GM23338 (cell line): ENCODE measurements at regions not wholly inside any gene's neighbourhood (a gene's known extent, or its start where the extent isn't known, plus 50 kb on each side); places are given as distances from the start of the nearest gene placed in this dataset.

Experiments
- ATAC-seq: fragments of 200-7000 bp; cut with Tn5 transposase; 3 replicates; pipeline ENCODE4 v1.9.1; 2020
- DNase-seq: peaks from one replicate; pipeline ENCODE4 v3.0.0-alpha.2; 2015; ENCODE audit warnings: low spot score
- H2AFZ ChIP-seq: fragments of 200-600 bp; sonication (generic); 2 replicates; pipeline ENCODE4 v1.8.0; 2016; ENCODE audit warnings: antibody characterized with exemption, mild to moderate bottlenecking, moderate library complexity
- H3F3A ChIP-seq: fragments of 200-600 bp; sonication (generic); replicated peaks from 2 replicates; pipeline ENCODE4 v1.8.0; 2017; ENCODE audit warnings: antibody characterized with exemption, mixed run types, low read depth
- H3K27ac ChIP-seq: fragments of 200-600 bp; sonication (generic); 2 replicates; pipeline ENCODE4 v1.6.1; 2016; ENCODE audit warnings: low read depth
- H3K27me3 ChIP-seq: fragments of 200-600 bp; sonication (generic); 2 replicates; pipeline ENCODE4 v1.8.0; 2016; ENCODE audit warnings: mild to moderate bottlenecking, mixed run types, moderate library complexity; ENCODE audit not compliant: insufficient read depth
- H3K36me3 ChIP-seq: fragments of 200-600 bp; sonication (generic); 2 replicates; pipeline ENCODE4 v1.8.0; 2016; ENCODE audit warnings: mild to moderate bottlenecking; ENCODE audit not compliant: insufficient read depth
- H3K4me1 ChIP-seq: fragments of 200-600 bp; sonication (generic); 2 replicates; pipeline ENCODE4 v1.8.0; 2016; ENCODE audit warnings: mild to moderate bottlenecking, moderate library complexity; ENCODE audit not compliant: insufficient read depth
- H3K4me2 ChIP-seq: fragments of 200-600 bp; sonication (generic); 2 replicates; pipeline ENCODE4 v1.7.1; 2017; ENCODE audit warnings: mixed run types
- H3K4me3 ChIP-seq: fragments of 200-600 bp; sonication (generic); 2 replicates; pipeline ENCODE4 v1.6.1; 2016; ENCODE audit warnings: mixed run types
- H3K79me2 ChIP-seq: fragments of 200-600 bp; sonication (generic); replicated peaks from 2 replicates; pipeline ENCODE4 v1.8.0; 2017; ENCODE audit warnings: mild to moderate bottlenecking; ENCODE audit not compliant: insufficient read depth
- H3K9me2 ChIP-seq: fragments of 200-600 bp; sonication (generic); 2 replicates; pipeline ENCODE4 v1.8.0; 2017; ENCODE audit not compliant: insufficient read depth
- H4K20me1 ChIP-seq: fragments of 200-600 bp; sonication (generic); replicated peaks from 2 replicates; pipeline ENCODE4 v1.8.0; 2017; ENCODE audit warnings: mild to moderate bottlenecking; ENCODE audit not compliant: insufficient read depth
- H3K27ac Mint-ChIP-seq: 2 replicates; pipeline ENCODE4 v1.8.0; 2020; ENCODE audit warnings: inconsistent platforms, mild to moderate bottlenecking, moderate library complexity, mixed read lengths
- H3K27me3 Mint-ChIP-seq: 3 replicates; pipeline ENCODE4 v1.8.0; 2022; ENCODE audit warnings: low read depth, mild to moderate bottlenecking, moderate library complexity, mixed read lengths, inconsistent platforms; ENCODE audit not compliant: insufficient read depth, poor library complexity
- H3K36me3 Mint-ChIP-seq: 3 replicates; pipeline ENCODE4 v1.8.0; 2021; ENCODE audit warnings: low read depth, mild to moderate bottlenecking, inconsistent platforms, moderate library complexity, mixed read lengths
- H3K4me1 Mint-ChIP-seq: 3 replicates; pipeline ENCODE4 v1.8.0; 2020; ENCODE audit warnings: mild to moderate bottlenecking, inconsistent platforms, mixed read lengths
- H3K4me3 Mint-ChIP-seq: 3 replicates; pipeline ENCODE4 v1.8.0; 2021; ENCODE audit warnings: moderate library complexity, mild to moderate bottlenecking, inconsistent platforms, mixed read lengths
- H3K9me3 Mint-ChIP-seq: 3 replicates; pipeline ENCODE4 v1.8.0; 2020; ENCODE audit warnings: moderate library complexity, mild to moderate bottlenecking, inconsistent platforms, mixed read lengths
- CREB1 ChIP-seq: fragments of 250-450 bp; sonication (Bioruptor Pico); IDR thresholded peaks from 2 replicates; pipeline ENCODE4 v1.5.0; 2020; ENCODE audit warnings: low read depth, mild to moderate bottlenecking, moderate library complexity
- NANOG ChIP-seq: IDR thresholded peaks from 2 replicates; pipeline ENCODE4 v1.6.1; 2016; ENCODE audit warnings: antibody characterized with exemption, borderline replicate concordance
- POLR2AphosphoS5 ChIP-seq: IDR thresholded peaks from 2 replicates; pipeline ENCODE4 v1.6.1; 2016; ENCODE audit warnings: antibody characterized with exemption, low read depth
- REST ChIP-seq: IDR thresholded peaks from one replicate; pipeline ENCODE4 v1.6.1; 2018; ENCODE audit warnings: antibody characterized with exemption; ENCODE audit not compliant: unreplicated experiment
- ZNF462 ChIP-seq: fragments of 250-450 bp; sonication (Bioruptor Pico); IDR thresholded peaks from 2 replicates; pipeline ENCODE4 v1.5.0; 2020; ENCODE audit warnings: mild to moderate bottlenecking, moderate library complexity

- no peak for TF ChIP-seq REST
Measured at GRCh38 chr13:72544042-72544441, 183.4 kb downstream of the MZT1 start (continued).

DNA sequence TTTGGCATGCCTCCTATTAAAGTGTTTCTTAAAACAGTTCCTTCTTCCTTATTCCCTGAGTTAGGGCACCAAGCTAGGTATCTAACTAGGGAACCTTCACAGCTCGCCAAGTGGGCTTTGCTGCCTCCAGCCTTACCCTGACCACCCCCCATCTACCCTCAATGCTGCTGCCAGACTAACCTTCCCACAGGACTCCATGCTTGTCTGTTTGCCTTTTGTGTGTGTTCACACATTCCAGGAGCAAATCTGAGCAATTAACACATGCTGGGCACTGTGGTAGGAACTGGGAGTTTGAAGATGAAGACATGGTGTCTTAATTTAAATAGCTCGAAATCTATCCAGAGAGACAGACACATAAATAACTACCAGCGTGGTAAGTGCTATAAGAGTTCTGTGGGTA, 185.2 kb downstream of the MZT1 start:
- Mint-ChIP-seq H3K4me1 (no peaks in the 10 kb centered on the region), H3K27ac (no peak overlapping the region), H3K27me3 (no peaks in the 10 kb centered on the region), H3K9me3 (no peaks in the 10 kb centered on the region), H3K36me3 (no peaks in the 10 kb centered on the region), H3K4me3 (no peak overlapping the region)
- no peak overlapping the region for H2AFZ ChIP-seq
- DNase-seq (no peak), ATAC-seq (no peak)
- no peaks in the 10 kb centered on the region for H3F3A ChIP-seq
- no peaks in the 10 kb centered on the region for H3K36me3 ChIP-seq
- 0 out of 2 replicates have a peak, but pooled peaks cover 4% of the 10 kb centered on the region for H3K9me2 ChIP-seq
- H3K4me2 ChIP-seq: no peak overlapping the region
- no peaks in the 10 kb centered on the region for H3K79me2 ChIP-seq
- H3K4me3 ChIP-seq: no peak overlapping the region
- no peaks in the 10 kb centered on the region for H4K20me1 ChIP-seq
- no peak for TF ChIP-seq ZNF462
- TF ChIP-seq NANOG: no peak
- no peak for TF ChIP-seq CREB1
- TF ChIP-seq REST: no peak
- no peak for TF ChIP-seq POLR2AphosphoS5
- no peaks in the 10 kb centered on the region for H3K27me3 ChIP-seq
- no peaks in the 10 kb centered on the region for H3K4me1 ChIP-seq
- H3K27ac ChIP-seq: no peak overlapping the region
